ENCODE measurements at regions not wholly inside any gene's neighbourhood (a gene's known extent, or its start where the extent isn't known, plus 50 kb on each side); places are given as distances from the start of the nearest gene placed in this dataset.

GRCh38 chr3:161754420-161755053 is 257.9 kb downstream of the OTOL1 start:
- Histone ChIP-seq H3K9me3 (ENCODE audit: control insufficient read depth, insufficient read depth, low read length) (no peaks in the 10 kb centered on the region), H3K9ac (ENCODE audit: low read depth, low read length) (no peak overlapping the region), H3K4me1 (ENCODE audit: insufficient read depth, low read length) (no peaks in the 10 kb centered on the region), H3K36me3 (ENCODE audit: insufficient read depth, low read length) (no peaks in the 10 kb centered on the region)

- H3K9ac ChIP-seq (ENCODE audit: low read depth, low read length), result no peak overlapping the region
- H3K36me3 ChIP-seq (ENCODE audit: insufficient read depth, low read length), result no peaks in the 10 kb centered on the region
- no peaks in the 10 kb centered on the region for H3K4me1 ChIP-seq (ENCODE audit: insufficient read depth, low read length)
- H3K9me3 ChIP-seq (ENCODE audit: control insufficient read depth, insufficient read depth, low read length), result no peaks in the 10 kb centered on the region
Measured at GRCh38 chr3:161759444-161759843, 262.8 kb downstream of the OTOL1 start.

GRCh38 chr3:161766331-161766730 is 269.7 kb downstream of the OTOL1 start:
- H3K9ac ChIP-seq (ENCODE audit: low read depth, low read length), result no peak overlapping the region
- no peaks in the 10 kb centered on the region for H3K9me3 ChIP-seq (ENCODE audit: control insufficient read depth, insufficient read depth, low read length)
- no peaks in the 10 kb centered on the region for H3K4me1 ChIP-seq (ENCODE audit: insufficient read depth, low read length)
- H3K36me3 ChIP-seq (ENCODE audit: insufficient read depth, low read length), result no peaks in the 10 kb centered on the region; the same call in 1 of the 2 replicates

- Histone ChIP-seq H3K9me3 (ENCODE audit: control insufficient read depth, insufficient read depth, low read length) (no peaks in the 10 kb centered on the region), H3K4me1 (ENCODE audit: insufficient read depth, low read length) (no peaks in the 10 kb centered on the region), H3K9ac (ENCODE audit: low read depth, low read length) (no peak overlapping the region), H3K36me3 (ENCODE audit: insufficient read depth, low read length) (no peaks in the 10 kb centered on the region; the same call in 1 of the 2 replicates)
Measured at GRCh38 chr3:161770484-161771386, 274.1 kb downstream of the OTOL1 start.

- no peaks in the 10 kb centered on the region for H3K36me3 ChIP-seq (ENCODE audit: insufficient read depth, low read length)
- peaks cover 2% of the 10 kb centered on the region; the same call in 1 of the 2 replicates for H3K9me3 ChIP-seq (ENCODE audit: control insufficient read depth, insufficient read depth, low read length)
- H3K9ac ChIP-seq (ENCODE audit: low read depth, low read length), result no peak overlapping the region
- 0 out of 2 replicates have a peak, but pooled peaks cover under 1% of the 10 kb centered on the region for H3K4me1 ChIP-seq (ENCODE audit: insufficient read depth, low read length)
Measured at GRCh38 chr3:161781381-161781780, 284.8 kb downstream of the OTOL1 start.

GRCh38 chr3:161793194-161793930 is 296.8 kb downstream of the OTOL1 start:
- Histone ChIP-seq H3K9ac (ENCODE audit: low read depth, low read length) (no peak overlapping the region), H3K36me3 (ENCODE audit: insufficient read depth, low read length) (no peaks in the 10 kb centered on the region), H3K4me1 (ENCODE audit: insufficient read depth, low read length) (no peaks in the 10 kb centered on the region), H3K9me3 (ENCODE audit: control insufficient read depth, insufficient read depth, low read length) (no peaks in the 10 kb centered on the region)

GRCh38 chr3:161794551-161794950 is 297.9 kb downstream of the OTOL1 start:
- Histone ChIP-seq H3K9me3 (ENCODE audit: control insufficient read depth, insufficient read depth, low read length) (no peaks in the 10 kb centered on the region), H3K9ac (ENCODE audit: low read depth, low read length) (no peak overlapping the region), H3K4me1 (ENCODE audit: insufficient read depth, low read length) (no peaks in the 10 kb centered on the region), H3K36me3 (ENCODE audit: insufficient read depth, low read length) (no peaks in the 10 kb centered on the region)

GRCh38 chr3:161796312-161796711 is 299.7 kb downstream of the OTOL1 start:
- no peaks in the 10 kb centered on the region for H3K36me3 ChIP-seq (ENCODE audit: insufficient read depth, low read length)

GRCh38 chr3:161796780-161797179 is 300.2 kb downstream of the OTOL1 start:
- Histone ChIP-seq H3K9me3 (ENCODE audit: control insufficient read depth, insufficient read depth, low read length) (no peaks in the 10 kb centered on the region), H3K9ac (ENCODE audit: low read depth, low read length) (no peak overlapping the region), H3K4me1 (ENCODE audit: insufficient read depth, low read length) (no peaks in the 10 kb centered on the region), H3K36me3 (ENCODE audit: insufficient read depth, low read length) (no peaks in the 10 kb centered on the region)

More at GRCh38 chr3:161796312-161796711, 299.7 kb downstream of the OTOL1 start:
- no peaks in the 10 kb centered on the region for H3K9me3 ChIP-seq (ENCODE audit: control insufficient read depth, insufficient read depth, low read length)
- H3K9ac ChIP-seq (ENCODE audit: low read depth, low read length), result no peak overlapping the region
- H3K4me1 ChIP-seq (ENCODE audit: insufficient read depth, low read length), result no peaks in the 10 kb centered on the region

- H3K9ac ChIP-seq (ENCODE audit: low read depth, low read length), result no peak overlapping the region
- H3K9me3 ChIP-seq (ENCODE audit: control insufficient read depth, insufficient read depth, low read length), result no peaks in the 10 kb centered on the region
- no peaks in the 10 kb centered on the region for H3K36me3 ChIP-seq (ENCODE audit: insufficient read depth, low read length)
- no peaks in the 10 kb centered on the region for H3K4me1 ChIP-seq (ENCODE audit: insufficient read depth, low read length)
Measured at GRCh38 chr3:161798016-161798415, 301.4 kb downstream of the OTOL1 start.

GRCh38 chr3:161800985-161801559 is 304.5 kb downstream of the OTOL1 start:
- Histone ChIP-seq H3K9me3 (ENCODE audit: control insufficient read depth, insufficient read depth, low read length) (no peaks in the 10 kb centered on the region), H3K36me3 (ENCODE audit: insufficient read depth, low read length) (no peaks in the 10 kb centered on the region), H3K4me1 (ENCODE audit: insufficient read depth, low read length) (no peaks in the 10 kb centered on the region), H3K9ac (ENCODE audit: low read depth, low read length) (no peak overlapping the region)

GRCh38 chr3:161818106-161818505 is 321.5 kb downstream of the OTOL1 start:
- Histone ChIP-seq H3K36me3 (ENCODE audit: insufficient read depth, low read length) (no peaks in the 10 kb centered on the region), H3K9ac (ENCODE audit: low read depth, low read length) (no peak overlapping the region), H3K4me1 (ENCODE audit: insufficient read depth, low read length) (no peaks in the 10 kb centered on the region), H3K9me3 (ENCODE audit: control insufficient read depth, insufficient read depth, low read length) (no peaks in the 10 kb centered on the region)

GRCh38 chr3:161821591-161821990 is 325.0 kb downstream of the OTOL1 start:
- Histone ChIP-seq H3K4me1 (ENCODE audit: insufficient read depth, low read length) (no peaks in the 10 kb centered on the region), H3K36me3 (ENCODE audit: insufficient read depth, low read length) (no peaks in the 10 kb centered on the region), H3K9me3 (ENCODE audit: control insufficient read depth, insufficient read depth, low read length) (no peaks in the 10 kb centered on the region), H3K9ac (ENCODE audit: low read depth, low read length) (no peak overlapping the region)

GRCh38 chr3:161822291-161822690 is 325.7 kb downstream of the OTOL1 start:
- Histone ChIP-seq H3K4me1 (ENCODE audit: insufficient read depth, low read length) (no peaks in the 10 kb centered on the region), H3K9me3 (ENCODE audit: control insufficient read depth, insufficient read depth, low read length) (no peaks in the 10 kb centered on the region), H3K9ac (ENCODE audit: low read depth, low read length) (no peak overlapping the region), H3K36me3 (ENCODE audit: insufficient read depth, low read length) (no peaks in the 10 kb centered on the region)
